GM23338 (cell line): ENCODE measurements at regions not wholly inside any gene's neighbourhood (a gene's known extent, or its start where the extent isn't known, plus 50 kb on each side); places are given as distances from the start of the nearest gene placed in this dataset.

Source experiments
- ATAC-seq: fragments of 200-7000 bp; cut with Tn5 transposase; 3 replicates; pipeline ENCODE4 v1.9.1; 2020
- DNase-seq: peaks from one replicate; pipeline ENCODE4 v3.0.0-alpha.2; 2015; ENCODE audit warnings: low spot score
- H2AFZ ChIP-seq: fragments of 200-600 bp; sonication (generic); 2 replicates; pipeline ENCODE4 v1.8.0; 2016; ENCODE audit warnings: antibody characterized with exemption, mild to moderate bottlenecking, moderate library complexity
- H3F3A ChIP-seq: fragments of 200-600 bp; sonication (generic); replicated peaks from 2 replicates; pipeline ENCODE4 v1.8.0; 2017; ENCODE audit warnings: antibody characterized with exemption, mixed run types, low read depth
- H3K27ac ChIP-seq: fragments of 200-600 bp; sonication (generic); 2 replicates; pipeline ENCODE4 v1.6.1; 2016; ENCODE audit warnings: low read depth
- H3K27me3 ChIP-seq: fragments of 200-600 bp; sonication (generic); 2 replicates; pipeline ENCODE4 v1.8.0; 2016; ENCODE audit warnings: mild to moderate bottlenecking, mixed run types, moderate library complexity; ENCODE audit not compliant: insufficient read depth
- H3K36me3 ChIP-seq: fragments of 200-600 bp; sonication (generic); 2 replicates; pipeline ENCODE4 v1.8.0; 2016; ENCODE audit warnings: mild to moderate bottlenecking; ENCODE audit not compliant: insufficient read depth
- H3K4me1 ChIP-seq: fragments of 200-600 bp; sonication (generic); 2 replicates; pipeline ENCODE4 v1.8.0; 2016; ENCODE audit warnings: mild to moderate bottlenecking, moderate library complexity; ENCODE audit not compliant: insufficient read depth
- H3K4me2 ChIP-seq: fragments of 200-600 bp; sonication (generic); 2 replicates; pipeline ENCODE4 v1.7.1; 2017; ENCODE audit warnings: mixed run types
- H3K4me3 ChIP-seq: fragments of 200-600 bp; sonication (generic); 2 replicates; pipeline ENCODE4 v1.6.1; 2016; ENCODE audit warnings: mixed run types
- H3K79me2 ChIP-seq: fragments of 200-600 bp; sonication (generic); replicated peaks from 2 replicates; pipeline ENCODE4 v1.8.0; 2017; ENCODE audit warnings: mild to moderate bottlenecking; ENCODE audit not compliant: insufficient read depth
- H3K9me2 ChIP-seq: fragments of 200-600 bp; sonication (generic); 2 replicates; pipeline ENCODE4 v1.8.0; 2017; ENCODE audit not compliant: insufficient read depth
- H4K20me1 ChIP-seq: fragments of 200-600 bp; sonication (generic); replicated peaks from 2 replicates; pipeline ENCODE4 v1.8.0; 2017; ENCODE audit warnings: mild to moderate bottlenecking; ENCODE audit not compliant: insufficient read depth
- H3K27ac Mint-ChIP-seq: 2 replicates; pipeline ENCODE4 v1.8.0; 2020; ENCODE audit warnings: inconsistent platforms, mild to moderate bottlenecking, moderate library complexity, mixed read lengths
- H3K27me3 Mint-ChIP-seq: 3 replicates; pipeline ENCODE4 v1.8.0; 2022; ENCODE audit warnings: low read depth, mild to moderate bottlenecking, moderate library complexity, mixed read lengths, inconsistent platforms; ENCODE audit not compliant: insufficient read depth, poor library complexity
- H3K36me3 Mint-ChIP-seq: 3 replicates; pipeline ENCODE4 v1.8.0; 2021; ENCODE audit warnings: low read depth, mild to moderate bottlenecking, inconsistent platforms, moderate library complexity, mixed read lengths
- H3K4me1 Mint-ChIP-seq: 3 replicates; pipeline ENCODE4 v1.8.0; 2020; ENCODE audit warnings: mild to moderate bottlenecking, inconsistent platforms, mixed read lengths
- H3K4me3 Mint-ChIP-seq: 3 replicates; pipeline ENCODE4 v1.8.0; 2021; ENCODE audit warnings: moderate library complexity, mild to moderate bottlenecking, inconsistent platforms, mixed read lengths
- H3K9me3 Mint-ChIP-seq: 3 replicates; pipeline ENCODE4 v1.8.0; 2020; ENCODE audit warnings: moderate library complexity, mild to moderate bottlenecking, inconsistent platforms, mixed read lengths
- CTCF ChIP-seq, 2 experiments: fragments of 200-600 bp in 1 of 2; sonication (generic) in 1 of 2; conservative IDR thresholded peaks; 2 replicates each; pipeline versions ENCODE4 v1.5.1 to v1.6.1; 2016 to 2017; ENCODE audit warnings: antibody characterized with exemption in 2 of 2, low read depth in 2 of 2, mild to moderate bottlenecking in 2 of 2, moderate library complexity in 1 of 2
- EZH2 ChIP-seq: fragments of 200-600 bp; sonication (generic); IDR thresholded peaks from one replicate; pipeline ENCODE4 v1.8.0; 2017; ENCODE audit warnings: antibody characterized with exemption, mild to moderate bottlenecking, low read depth; ENCODE audit not compliant: unreplicated experiment
- EZH2phosphoT487 ChIP-seq: fragments of 200-600 bp; sonication (generic); IDR thresholded peaks from one replicate; pipeline ENCODE4 v1.8.1; 2018; ENCODE audit warnings: antibody characterized with exemption; ENCODE audit not compliant: unreplicated experiment
- JUNB ChIP-seq: IDR thresholded peaks from one replicate; pipeline ENCODE4 v1.6.1; 2016; ENCODE audit warnings: antibody characterized with exemption; ENCODE audit not compliant: unreplicated experiment
- NANOG ChIP-seq: IDR thresholded peaks from 2 replicates; pipeline ENCODE4 v1.6.1; 2016; ENCODE audit warnings: antibody characterized with exemption, borderline replicate concordance
- POLR2AphosphoS5 ChIP-seq: IDR thresholded peaks from 2 replicates; pipeline ENCODE4 v1.6.1; 2016; ENCODE audit warnings: antibody characterized with exemption, low read depth
- ZNF114 ChIP-seq: fragments of 250-450 bp; sonication (Bioruptor Pico); IDR thresholded peaks from 2 replicates; pipeline ENCODE4 v1.5.0; 2020; ENCODE audit warnings: mild to moderate bottlenecking, moderate library complexity
- ZNF331 ChIP-seq: fragments of 250-450 bp; sonication (Bioruptor Pico); IDR thresholded peaks from 2 replicates; pipeline ENCODE4 v1.5.0; 2020; ENCODE audit warnings: low read depth, mild to moderate bottlenecking, moderate library complexity
- ZNF462 ChIP-seq: fragments of 250-450 bp; sonication (Bioruptor Pico); IDR thresholded peaks from 2 replicates; pipeline ENCODE4 v1.5.0; 2020; ENCODE audit warnings: mild to moderate bottlenecking, moderate library complexity
- TF ChIP-seq, protein P1 (sequence below): IDR thresholded peaks from one replicate; pipeline ENCODE4 v1.6.1; 2018; ENCODE audit warnings: antibody characterized with exemption; ENCODE audit not compliant: unreplicated experiment

DNA sequence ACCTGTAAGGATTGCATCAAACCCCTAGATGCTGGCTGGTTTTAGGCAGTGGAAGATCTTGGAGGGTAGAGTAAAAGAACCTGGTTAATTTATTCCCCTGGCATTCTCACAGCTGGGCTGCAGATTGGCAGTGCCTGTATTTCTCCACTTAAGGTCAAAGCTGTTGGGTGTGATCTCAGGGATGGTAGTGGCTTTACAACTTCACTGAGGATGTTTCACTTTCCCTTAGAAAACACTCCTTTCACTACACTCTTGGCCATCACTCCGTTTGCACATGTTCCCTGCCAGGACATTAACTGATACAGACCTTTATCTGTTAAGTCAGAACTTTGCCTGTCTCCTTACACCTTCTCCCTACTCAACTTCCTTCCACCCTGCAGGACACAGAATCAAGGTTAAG is 779.1 kb upstream of the SEMA6D start (continued):
- TF ChIP-seq, protein P1, sequence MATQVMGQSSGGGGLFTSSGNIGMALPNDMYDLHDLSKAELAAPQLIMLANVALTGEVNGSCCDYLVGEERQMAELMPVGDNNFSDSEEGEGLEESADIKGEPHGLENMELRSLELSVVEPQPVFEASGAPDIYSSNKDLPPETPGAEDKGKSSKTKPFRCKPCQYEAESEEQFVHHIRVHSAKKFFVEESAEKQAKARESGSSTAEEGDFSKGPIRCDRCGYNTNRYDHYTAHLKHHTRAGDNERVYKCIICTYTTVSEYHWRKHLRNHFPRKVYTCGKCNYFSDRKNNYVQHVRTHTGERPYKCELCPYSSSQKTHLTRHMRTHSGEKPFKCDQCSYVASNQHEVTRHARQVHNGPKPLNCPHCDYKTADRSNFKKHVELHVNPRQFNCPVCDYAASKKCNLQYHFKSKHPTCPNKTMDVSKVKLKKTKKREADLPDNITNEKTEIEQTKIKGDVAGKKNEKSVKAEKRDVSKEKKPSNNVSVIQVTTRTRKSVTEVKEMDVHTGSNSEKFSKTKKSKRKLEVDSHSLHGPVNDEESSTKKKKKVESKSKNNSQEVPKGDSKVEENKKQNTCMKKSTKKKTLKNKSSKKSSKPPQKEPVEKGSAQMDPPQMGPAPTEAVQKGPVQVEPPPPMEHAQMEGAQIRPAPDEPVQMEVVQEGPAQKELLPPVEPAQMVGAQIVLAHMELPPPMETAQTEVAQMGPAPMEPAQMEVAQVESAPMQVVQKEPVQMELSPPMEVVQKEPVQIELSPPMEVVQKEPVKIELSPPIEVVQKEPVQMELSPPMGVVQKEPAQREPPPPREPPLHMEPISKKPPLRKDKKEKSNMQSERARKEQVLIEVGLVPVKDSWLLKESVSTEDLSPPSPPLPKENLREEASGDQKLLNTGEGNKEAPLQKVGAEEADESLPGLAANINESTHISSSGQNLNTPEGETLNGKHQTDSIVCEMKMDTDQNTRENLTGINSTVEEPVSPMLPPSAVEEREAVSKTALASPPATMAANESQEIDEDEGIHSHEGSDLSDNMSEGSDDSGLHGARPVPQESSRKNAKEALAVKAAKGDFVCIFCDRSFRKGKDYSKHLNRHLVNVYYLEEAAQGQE = no peak
- TF ChIP-seq NANOG = no peak
- no peak for TF ChIP-seq ZNF114 (CRISPR knock-in tag)
- no peak for TF ChIP-seq JUNB
- TF ChIP-seq ZNF331 (CRISPR knock-in tag) = no peak
- TF ChIP-seq POLR2AphosphoS5 = no peak
- TF ChIP-seq EZH2phosphoT487 = no peak

DNA sequence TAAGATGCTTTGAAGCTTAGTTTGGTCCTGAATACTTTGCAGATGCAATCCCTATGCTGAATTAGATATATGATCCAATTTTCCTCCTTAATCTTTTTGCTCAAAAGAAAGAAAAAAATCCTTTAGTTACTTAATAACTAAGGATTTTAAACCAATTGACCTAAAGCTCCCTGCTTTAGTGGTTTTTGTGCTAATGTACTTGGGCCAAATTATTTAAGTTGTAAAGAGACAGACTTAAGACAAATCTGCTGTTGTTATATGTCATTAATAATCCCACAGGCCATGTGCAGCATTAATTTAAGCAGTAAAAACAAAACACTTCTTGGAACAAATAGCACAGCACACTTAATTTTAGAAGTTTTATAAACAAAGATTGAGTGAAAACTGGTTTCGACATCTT is 776.1 kb upstream of the SEMA6D start:
- no peak overlapping the region for H3K4me3 ChIP-seq
- ATAC-seq (no peak), DNase-seq (no peak)
- no peaks in the 10 kb centered on the region for H4K20me1 ChIP-seq
- H3K27me3 Mint-ChIP-seq = no peaks in the 10 kb centered on the region
- H3K27ac Mint-ChIP-seq = no peak overlapping the region
- H3K27ac ChIP-seq = no peak overlapping the region
- peaks cover 40% of the 10 kb centered on the region for H3K9me3 Mint-ChIP-seq
- no peaks in the 10 kb centered on the region for H3K36me3 ChIP-seq
- no peak overlapping the region for H3K4me3 Mint-ChIP-seq
- H3K36me3 Mint-ChIP-seq = no peaks in the 10 kb centered on the region
- H3K27me3 ChIP-seq = no peaks in the 10 kb centered on the region
- H3K79me2 ChIP-seq = no peaks in the 10 kb centered on the region
- H3K4me1 ChIP-seq = no peaks in the 10 kb centered on the region
- H2AFZ ChIP-seq = no peak overlapping the region
- H3K9me2 ChIP-seq = no peaks in the 10 kb centered on the region
- no peaks in the 10 kb centered on the region for H3F3A ChIP-seq
- no peaks in the 10 kb centered on the region for H3K4me1 Mint-ChIP-seq
- H3K4me2 ChIP-seq = no peak overlapping the region
- TF ChIP-seq ZNF462 (CRISPR knock-in tag) (no peak), ZNF114 (CRISPR knock-in tag) (no peak), ZNF331 (CRISPR knock-in tag) (no peak), EZH2 (no peak), EZH2phosphoT487 (no peak), CTCF (conservative IDR thresholded peaks at IDR 0.05; ENCODE audit: low read depth in 2 of 2) (no peak)
- TF ChIP-seq, protein P1 = no peak
